Epithelial cell of prostate (primary cell): ENCODE measurements at regions not wholly inside any gene's neighbourhood (a gene's known extent, or its start where the extent isn't known, plus 50 kb on each side); places are given as distances from the start of the nearest gene placed in this dataset.
"Not testable (repeated sequence)": the region's sequence is repeated elsewhere in the genome, so short reads cannot be mapped to it uniquely, and the experiment has no call there.

Source experiments
- DNase-seq: peaks from one replicate; pipeline ENCODE4 v3.0.0-alpha.2; 2011; ENCODE audit warnings: low read depth, low spot score
- H3K27ac ChIP-seq: fragments of 450-650 bp; 2 replicates; pipeline ENCODE4 v1.5.1; 2017; ENCODE audit warnings: mild to moderate bottlenecking

GRCh38 chr9:41075671-41076070, 52.8 kb downstream of the FOXD4L6 start:
- H3K27ac ChIP-seq = peak overlapping the region; percentile 75
- DNase-seq = not testable (repeated sequence)

- DNase-seq = not testable (repeated sequence)
- peak overlapping the region; percentile 75 for H3K27ac ChIP-seq
These were observed 54.0 kb downstream of the FOXD4L6 start for GRCh38 chr9:41074356-41074942.

- H3K27ac ChIP-seq = not testable (repeated sequence)
- peak; percentile 5 for DNase-seq
These were observed 54.8 kb downstream of the FOXD4L6 start for GRCh38 chr9:41073471-41074243.

GRCh38 chr9:41064125-41064795, 64.2 kb downstream of the FOXD4L6 start:
- not testable (repeated sequence) for DNase-seq

GRCh38 chr9:41063243-41063642, 65.2 kb downstream of the FOXD4L6 start:
- not testable (repeated sequence) for H3K27ac ChIP-seq, DNase-seq

More at GRCh38 chr9:41064125-41064795, 64.2 kb downstream of the FOXD4L6 start:
- H3K27ac ChIP-seq = not testable (repeated sequence)

GRCh38 chr9:41059603-41060002, 68.9 kb downstream of the FOXD4L6 start:
- not testable (repeated sequence) for DNase-seq

GRCh38 chr9:41053666-41054363, 74.7 kb downstream of the FOXD4L6 start:
- H3K27ac ChIP-seq, DNase-seq: not testable (repeated sequence)

More at GRCh38 chr9:41059603-41060002, 68.9 kb downstream of the FOXD4L6 start:
- not testable (repeated sequence) for H3K27ac ChIP-seq

GRCh38 chr9:41048672-41049071, 79.8 kb downstream of the FOXD4L6 start:
- DNase-seq, H3K27ac ChIP-seq: not testable (repeated sequence)

GRCh38 chr9:41047792-41048191, 80.7 kb downstream of the FOXD4L6 start:
- DNase-seq, H3K27ac ChIP-seq: not testable (repeated sequence)

- H3K27ac ChIP-seq, DNase-seq: not testable (repeated sequence)
These were observed 83.6 kb downstream of the FOXD4L6 start for GRCh38 chr9:41044930-41045329.

GRCh38 chr9:41043433-41043832, 85.0 kb downstream of the FOXD4L6 start:
- not testable (repeated sequence) for H3K27ac ChIP-seq, DNase-seq

- DNase-seq = not testable (repeated sequence)
- H3K27ac ChIP-seq = peak overlapping the region; percentile 29
These were observed 86.4 kb downstream of the FOXD4L6 start for GRCh38 chr9:41042111-41042510.

GRCh38 chr9:41040705-41041342, 87.7 kb downstream of the FOXD4L6 start:
- H3K27ac ChIP-seq, DNase-seq: not testable (repeated sequence)

- not testable (repeated sequence) for DNase-seq, H3K27ac ChIP-seq
These were observed 93.2 kb downstream of the FOXD4L6 start for GRCh38 chr9:41035276-41035675.

GRCh38 chr9:41034699-41035197, 93.7 kb downstream of the FOXD4L6 start:
- DNase-seq, H3K27ac ChIP-seq: not testable (repeated sequence)

- H3K27ac ChIP-seq, DNase-seq: not testable (repeated sequence)
These were observed 94.6 kb downstream of the FOXD4L6 start for GRCh38 chr9:41033877-41034276.

GRCh38 chr9:41033360-41033759, 95.1 kb downstream of the FOXD4L6 start:
- not testable (repeated sequence) for H3K27ac ChIP-seq, DNase-seq

GRCh38 chr9:41026912-41027676, 101.4 kb downstream of the FOXD4L6 start:
- DNase-seq, H3K27ac ChIP-seq: not testable (repeated sequence)

- H3K27ac ChIP-seq, DNase-seq: not testable (repeated sequence)
These were observed 106.1 kb downstream of the FOXD4L6 start for GRCh38 chr9:41022365-41022764.
